PC-9 (cell line): ENCODE measurements at regions not wholly inside any gene's neighbourhood (a gene's known extent, or its start where the extent isn't known, plus 50 kb on each side); places are given as distances from the start of the nearest gene placed in this dataset.

Experiments used
- BruUV-seq: library from RNA; stranded (reverse); fragments of 400-500 nt; replicated peaks from 2 replicates; lab custom pipeline; 2021; lab: Mats Ljungman, UMichigan
- CTCF ChIA-PET: fragments of 300-600 bp; sonication (Branson Sonifier 250); formaldehyde crosslinking; loops from one replicate; lab custom pipeline; 2022; ENCODE audit warnings: antibody characterized with exemption; lab: Charles Lee
- POLR2A ChIA-PET: fragments of 300-600 bp; sonication (Branson Sonifier 250); formaldehyde crosslinking; loops from one replicate; lab custom pipeline; 2022; ENCODE audit warnings: antibody characterized with exemption; ENCODE audit not compliant: unreplicated experiment; lab: Charles Lee
- DNase-seq, 2 experiments: peaks; one replicate each; pipeline versions ENCODE4 v3.0.0 to v3.0.0-alpha.2; 2015 to 2022; ENCODE audit warnings: mixed read lengths in 1 of 2
- H2AFZ ChIP-seq: fragments of 200-600 bp; sonication (generic); 2 replicates; pipeline ENCODE4 v1.8.1; 2017; ENCODE audit warnings: antibody characterized with exemption
- H3F3A ChIP-seq: fragments of 200-600 bp; sonication (generic); 2 replicates; pipeline ENCODE4 v1.8.1; 2017; ENCODE audit warnings: antibody characterized with exemption, mild to moderate bottlenecking, low read depth; ENCODE audit not compliant: insufficient read depth
- H3K27ac ChIP-seq: fragments of 200-600 bp; sonication (generic); 2 replicates; pipeline ENCODE4 v1.6.1; 2016; ENCODE audit warnings: mixed run types
- H3K27me3 ChIP-seq: fragments of 200-600 bp; sonication (generic); 2 replicates; pipeline ENCODE4 v1.6.1; 2016; ENCODE audit warnings: low read depth, mixed run types; ENCODE audit not compliant: insufficient read depth
- H3K36me3 ChIP-seq: fragments of 200-600 bp; sonication (generic); 2 replicates; pipeline ENCODE4 v1.6.1; 2016; ENCODE audit warnings: low read depth, mixed run types
- H3K4me1 ChIP-seq: fragments of 200-600 bp; sonication (generic); replicated peaks from 2 replicates; pipeline ENCODE4 v1.6.1; 2016; ENCODE audit warnings: mixed run types; ENCODE audit not compliant: insufficient read depth
- H3K4me2 ChIP-seq: fragments of 200-600 bp; sonication (generic); 2 replicates; pipeline ENCODE4 v1.6.1; 2017; ENCODE audit warnings: mixed run types
- H3K4me3 ChIP-seq: fragments of 200-600 bp; sonication (generic); 2 replicates; pipeline ENCODE4 v1.6.1; 2016; ENCODE audit warnings: mixed run types
- H3K79me2 ChIP-seq: fragments of 200-600 bp; sonication (generic); 2 replicates; pipeline ENCODE4 v1.6.1; 2017; ENCODE audit warnings: low read depth, mixed run types
- H3K9me2 ChIP-seq: fragments of 200-600 bp; sonication (generic); 2 replicates; pipeline ENCODE4 v1.8.1; 2017; ENCODE audit warnings: mild to moderate bottlenecking; ENCODE audit not compliant: insufficient read depth
- H3K9me3 ChIP-seq: fragments of 200-600 bp; sonication (generic); 2 replicates; pipeline ENCODE4 v1.8.1; 2016; ENCODE audit warnings: low read depth; ENCODE audit not compliant: insufficient read depth
- H4K20me1 ChIP-seq: fragments of 200-600 bp; sonication (generic); 2 replicates; pipeline ENCODE4 v1.8.1; 2017; ENCODE audit not compliant: insufficient read depth
- EZH2 ChIP-seq: fragments of 200-600 bp; sonication (generic); IDR thresholded peaks from 2 replicates; pipeline ENCODE4 v1.8.0; 2017; ENCODE audit warnings: antibody characterized with exemption, low read depth
- intact Hi-C: fragments of 100-400 bp; cut with micrococcal nuclease; formaldehyde crosslinking; loops from one replicate; pipeline ENCODE4 v1.10.0; 2022; ENCODE audit not compliant: unreplicated experiment
- TF ChIP-seq, protein P1 (sequence below): fragments of 200-600 bp; sonication (generic); conservative IDR thresholded peaks from 2 replicates; pipeline ENCODE4 v1.6.1; 2017; ENCODE audit warnings: mixed run types, antibody characterized with exemption, mild to moderate bottlenecking, moderate library complexity

DNA sequence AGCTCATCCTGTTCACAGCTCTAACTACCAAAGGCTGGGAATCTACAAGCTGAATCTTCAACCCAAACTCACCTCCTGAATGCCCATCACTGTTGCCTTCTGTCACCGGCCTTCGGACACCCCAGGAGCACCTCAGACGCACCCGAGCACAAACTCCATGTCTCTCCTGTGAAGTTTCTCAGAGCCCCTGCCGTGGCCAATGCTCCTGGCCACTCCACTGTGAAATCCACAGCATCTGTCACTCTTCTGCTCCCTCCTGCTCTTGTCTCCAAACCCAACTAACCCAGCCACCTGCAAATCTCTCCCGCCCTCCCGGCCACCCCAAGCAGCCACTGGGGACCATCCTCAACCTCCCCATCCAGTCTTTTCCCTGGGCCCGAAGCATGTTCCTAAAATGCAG is 457.9 kb upstream of the SALL3 start:
- H4K20me1 ChIP-seq, result no peaks in the 10 kb centered on the region
- no TSS peak for BruUV-seq
- TF ChIP-seq, protein P1, sequence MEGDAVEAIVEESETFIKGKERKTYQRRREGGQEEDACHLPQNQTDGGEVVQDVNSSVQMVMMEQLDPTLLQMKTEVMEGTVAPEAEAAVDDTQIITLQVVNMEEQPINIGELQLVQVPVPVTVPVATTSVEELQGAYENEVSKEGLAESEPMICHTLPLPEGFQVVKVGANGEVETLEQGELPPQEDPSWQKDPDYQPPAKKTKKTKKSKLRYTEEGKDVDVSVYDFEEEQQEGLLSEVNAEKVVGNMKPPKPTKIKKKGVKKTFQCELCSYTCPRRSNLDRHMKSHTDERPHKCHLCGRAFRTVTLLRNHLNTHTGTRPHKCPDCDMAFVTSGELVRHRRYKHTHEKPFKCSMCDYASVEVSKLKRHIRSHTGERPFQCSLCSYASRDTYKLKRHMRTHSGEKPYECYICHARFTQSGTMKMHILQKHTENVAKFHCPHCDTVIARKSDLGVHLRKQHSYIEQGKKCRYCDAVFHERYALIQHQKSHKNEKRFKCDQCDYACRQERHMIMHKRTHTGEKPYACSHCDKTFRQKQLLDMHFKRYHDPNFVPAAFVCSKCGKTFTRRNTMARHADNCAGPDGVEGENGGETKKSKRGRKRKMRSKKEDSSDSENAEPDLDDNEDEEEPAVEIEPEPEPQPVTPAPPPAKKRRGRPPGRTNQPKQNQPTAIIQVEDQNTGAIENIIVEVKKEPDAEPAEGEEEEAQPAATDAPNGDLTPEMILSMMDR, result no peak
- TF ChIP-seq EZH2, result no peak
- no peak overlapping the region for H3K4me2 ChIP-seq
- H3K4me3 ChIP-seq, result no peak overlapping the region
- H3K79me2 ChIP-seq, result no peaks in the 10 kb centered on the region
- no peaks in the 10 kb centered on the region for H3K9me2 ChIP-seq
- ChIA-PET POLR2A (no interaction called here), CTCF (no interaction called here)
- intact Hi-C loops, result no loop called here
- H2AFZ ChIP-seq, result no peak overlapping the region
- no peaks in the 10 kb centered on the region for H3K36me3 ChIP-seq
- no peak for DNase-seq
- no peaks in the 10 kb centered on the region for H3F3A ChIP-seq
- no peak overlapping the region for H3K27ac ChIP-seq
- no peaks in the 10 kb centered on the region for H3K9me3 ChIP-seq
- peaks cover 86% of the 10 kb centered on the region for H3K27me3 ChIP-seq
- H3K4me1 ChIP-seq, result no peaks in the 10 kb centered on the region

DNA sequence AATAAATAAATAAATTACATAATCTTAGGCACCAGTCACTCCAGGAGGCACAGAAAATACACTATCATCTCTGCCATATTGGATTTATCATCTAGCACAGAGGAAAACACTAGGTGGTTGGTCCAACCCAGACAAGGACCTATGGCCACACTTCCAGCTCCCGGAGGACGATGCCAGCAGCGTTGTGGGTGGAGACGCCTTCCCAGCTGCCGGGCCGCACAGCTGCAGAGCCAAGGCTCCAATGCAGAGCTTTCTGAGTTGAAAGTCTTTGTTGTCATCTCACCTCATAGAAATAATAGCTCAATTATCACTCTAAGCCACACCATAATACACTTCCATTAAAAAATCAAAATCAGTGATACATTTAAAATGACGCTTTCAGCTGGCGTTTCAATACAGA is 457.1 kb upstream of the SALL3 start:
- no peak for DNase-seq
- H3K36me3 ChIP-seq, result no peaks in the 10 kb centered on the region
- peaks cover 90% of the 10 kb centered on the region for H3K27me3 ChIP-seq
- no peak overlapping the region for H3K27ac ChIP-seq
- H2AFZ ChIP-seq, result no peak overlapping the region
- H3K4me3 ChIP-seq, result no peak overlapping the region
- BruUV-seq, result no TSS peak
- H3K4me1 ChIP-seq, result no peaks in the 10 kb centered on the region
- POLR2A ChIA-PET, result no interaction called here
- H3F3A ChIP-seq, result no peaks in the 10 kb centered on the region
- intact Hi-C loops, result no loop called here
- H3K9me2 ChIP-seq, result no peaks in the 10 kb centered on the region
- H3K4me2 ChIP-seq, result no peak overlapping the region
- H4K20me1 ChIP-seq, result no peaks in the 10 kb centered on the region
- H3K79me2 ChIP-seq, result no peaks in the 10 kb centered on the region
- CTCF ChIA-PET, result no interaction called here
- H3K9me3 ChIP-seq, result no peaks in the 10 kb centered on the region
- TF ChIP-seq EZH2, result no peak

DNA sequence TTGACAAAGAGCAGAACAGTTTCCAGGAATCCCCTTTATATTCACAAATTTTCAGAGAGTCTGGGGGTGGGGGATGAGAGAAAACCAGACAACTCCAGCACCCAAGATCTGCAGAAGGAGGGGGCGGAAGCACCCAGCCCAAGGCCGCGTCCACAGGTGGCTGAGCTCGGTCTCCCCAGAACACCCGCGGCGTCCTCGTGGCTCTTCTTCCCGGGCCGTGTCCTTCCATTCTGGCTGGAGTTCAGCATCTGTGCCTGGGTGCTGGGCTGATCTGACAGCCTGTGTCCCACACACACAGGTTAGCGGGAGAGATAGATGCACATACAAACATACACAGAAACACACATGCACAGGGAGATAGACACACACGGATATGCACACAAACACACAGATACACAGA is 455.8 kb upstream of the SALL3 start:
- ChIA-PET CTCF (no interaction called here), POLR2A (no interaction called here)
- Histone ChIP-seq H3F3A (no peaks in the 10 kb centered on the region), H4K20me1 (no peaks in the 10 kb centered on the region), H3K4me1 (no peaks in the 10 kb centered on the region), H3K27ac (no peak overlapping the region), H3K9me2 (no peaks in the 10 kb centered on the region), H3K9me3 (no peaks in the 10 kb centered on the region), H3K4me3 (no peak overlapping the region), H3K27me3 (peaks cover 93% of the 10 kb centered on the region), H3K4me2 (no peak overlapping the region), H2AFZ (no peak overlapping the region), H3K79me2 (no peaks in the 10 kb centered on the region), H3K36me3 (no peaks in the 10 kb centered on the region)
- no peak for DNase-seq
- TF ChIP-seq, protein P1, result no peak
- intact Hi-C loops, result no loop called here
- BruUV-seq, result no TSS peak

DNA sequence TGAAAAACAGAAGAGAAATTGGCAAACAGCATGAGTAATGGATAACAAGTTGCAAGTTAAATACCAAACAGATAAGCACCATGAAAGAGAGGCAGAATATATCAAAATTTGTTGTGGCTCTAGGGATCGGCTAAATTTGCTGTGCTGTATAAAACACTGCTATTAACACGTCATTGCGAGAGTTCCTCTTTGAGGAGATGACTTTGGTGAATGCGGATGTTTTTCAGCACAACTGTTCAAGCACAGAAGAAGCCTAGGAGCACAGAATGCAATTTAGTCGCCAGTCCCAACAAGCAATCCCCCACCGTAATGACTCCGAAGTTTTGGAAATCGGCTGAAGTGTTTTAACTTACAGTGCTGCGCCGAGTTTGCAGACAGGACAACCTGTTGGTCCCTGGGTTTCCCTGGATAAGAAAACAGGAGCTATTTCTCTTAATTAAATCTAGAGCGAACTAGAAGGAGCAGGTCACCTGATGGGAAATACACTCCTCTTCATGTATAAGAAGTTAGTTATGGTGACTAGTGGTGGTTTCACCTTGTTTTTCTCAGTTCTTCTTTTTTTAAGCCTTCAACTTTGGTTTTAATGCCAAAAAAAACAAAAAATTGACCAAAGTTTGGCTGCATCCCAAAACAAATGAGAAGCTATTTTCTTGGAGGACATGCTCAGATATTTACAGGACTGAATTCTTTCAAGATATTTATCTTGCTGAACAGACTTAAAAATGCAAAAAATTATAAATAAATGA is 454.1 kb upstream of the SALL3 start:
- no peaks in the 10 kb centered on the region for H3K9me3 ChIP-seq
- no peak overlapping the region for H3K4me3 ChIP-seq
- no peaks in the 10 kb centered on the region for H3F3A ChIP-seq
- intact Hi-C loops, result no loop called here
- POLR2A ChIA-PET, result no interaction called here
- H3K27ac ChIP-seq, result no peak overlapping the region
- H4K20me1 ChIP-seq, result no peaks in the 10 kb centered on the region
- TF ChIP-seq, protein P1, result no peak
- TF ChIP-seq EZH2, result no peak
- H3K36me3 ChIP-seq, result no peaks in the 10 kb centered on the region
- no peaks in the 10 kb centered on the region for H3K9me2 ChIP-seq
- H3K4me1 ChIP-seq, result no peaks in the 10 kb centered on the region
- no TSS peak for BruUV-seq
- DNase-seq, result no peak
- no peaks in the 10 kb centered on the region for H3K79me2 ChIP-seq
- CTCF ChIA-PET, result no interaction called here
- H3K4me2 ChIP-seq, result no peak overlapping the region
- no peak overlapping the region for H2AFZ ChIP-seq
- H3K27me3 ChIP-seq, result peaks cover 93% of the 10 kb centered on the region
